ENCODE measurements at regions not wholly inside any gene's neighbourhood (a gene's known extent, or its start where the extent isn't known, plus 50 kb on each side); places are given as distances from the start of the nearest gene placed in this dataset.
"Not testable (repeated sequence)": the region's sequence is repeated elsewhere in the genome, so short reads cannot be mapped to it uniquely, and the experiment has no call there.

DNA sequence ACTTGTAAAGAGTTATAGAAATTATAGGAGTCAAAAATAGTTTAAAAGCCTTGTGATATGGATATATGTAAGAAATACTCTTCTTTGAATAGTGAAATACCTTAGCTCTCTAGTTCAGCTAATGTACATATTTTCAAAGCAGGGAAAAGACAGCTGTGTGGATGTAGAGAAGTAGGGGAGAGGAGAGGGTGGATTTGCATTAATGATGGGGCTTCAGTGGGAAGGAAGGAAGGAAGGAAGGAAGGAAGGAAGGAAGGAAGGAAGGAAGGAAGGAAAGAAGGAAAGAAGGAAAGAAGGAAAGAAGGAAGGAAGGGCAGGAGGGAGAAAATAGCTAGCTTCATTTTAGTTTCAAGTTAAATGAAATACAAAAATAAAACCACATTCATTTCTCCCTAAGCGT, 62.4 kb upstream of the RGS1 start:
- H3K27ac ChIP-seq (ENCODE audit: low read length, poor library complexity, severe bottlenecking) = no peak overlapping the region

DNA sequence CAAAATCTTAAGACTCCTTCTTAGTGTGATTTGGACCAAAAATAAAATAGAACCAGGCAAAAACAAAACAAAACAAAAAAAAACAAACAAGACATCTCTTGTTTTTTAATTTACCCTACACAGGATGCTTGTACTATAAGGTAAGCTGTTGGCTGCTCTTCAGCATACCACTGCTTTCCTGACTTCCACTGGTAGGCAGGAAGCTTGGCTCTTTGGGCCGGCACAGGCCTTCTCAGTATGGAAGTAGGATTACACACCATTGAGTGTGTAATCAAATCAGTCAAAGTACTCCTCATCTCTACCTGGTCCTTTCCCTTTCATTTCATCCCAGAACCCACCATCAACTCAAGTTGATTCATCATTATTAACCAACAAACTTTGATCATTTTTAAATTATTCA, 61.9 kb upstream of the RGS1 start:
- Histone ChIP-seq H2BK12ac (ENCODE audit: low read length in 2 of 2) (peak overlapping the region in 1 of 2 experiments; percentile 28), H3K9me3 (ENCODE audit: control insufficient read depth, low read length) (no peaks in the 10 kb centered on the region), H3K4ac (ENCODE audit: low read depth in 1 of 2, low read length in 2 of 2) (peak overlapping the region in 1 of 2 experiments; percentile 6), H4K8ac (ENCODE audit: low read length) (no peak overlapping the region), H2BK5ac (ENCODE audit: low read depth, low read length, poor library complexity, severe bottlenecking) (no peak overlapping the region), H2AFZ (ENCODE audit: low read depth, low read length) (no peak overlapping the region), H3K23ac (ENCODE audit: low read length in 2 of 2) (no peak overlapping the region), H3K14ac (ENCODE audit: low read length in 2 of 2) (no peak overlapping the region), H2BK15ac (ENCODE audit: low read depth, poor library complexity, severe bottlenecking) (no peak overlapping the region), H3K4me2 (ENCODE audit: low read length, poor library complexity, severe bottlenecking) (no peak overlapping the region), H3K36me3 (ENCODE audit: control insufficient read depth in 1 of 2, insufficient read depth in 2 of 2, low read depth in 1 of 2, low read length in 2 of 2) (no peaks in the 10 kb centered on the region), H3K4me3 (ENCODE audit: insufficient read depth in 1 of 2, low read depth in 1 of 2, low read length in 2 of 2) (no peak overlapping the region), H4K91ac (ENCODE audit: low read length) (no peak overlapping the region), H2BK120ac (ENCODE audit: low read depth, low read length) (no peak overlapping the region), H3K18ac (ENCODE audit: low read depth in 1 of 2, low read length in 2 of 2) (peak overlapping the region in 1 of 2 experiments; percentile 7), H3K79me1 (replicated peaks; ENCODE audit: low read length, poor library complexity, severe bottlenecking) (no peaks in the 10 kb centered on the region), H3K27me3 (ENCODE audit: control insufficient read depth in 1 of 2, insufficient read depth in 1 of 2, low read length in 2 of 2) (no peaks in the 10 kb centered on the region), H3K27ac (ENCODE audit: low read length, poor library complexity, severe bottlenecking) (no peak overlapping the region), H3K4me1 (ENCODE audit: control insufficient read depth, insufficient read depth, low read depth, low read length) (no peaks in the 10 kb centered on the region), H3K9ac (ENCODE audit: low read length) (no peak overlapping the region), H2AK5ac (ENCODE audit: low read length, severe bottlenecking) (no peak overlapping the region)
- WGBS = 50% methylated on average over 1 of the region's 1 CpG
- DNase-seq = no peak

More for the DNA sequence above, 62.4 kb upstream of the RGS1 start:
- no peak overlapping the region for H3K18ac ChIP-seq (ENCODE audit: low read depth in 1 of 2, low read length in 2 of 2)
- H3K79me1 ChIP-seq (replicated peaks; ENCODE audit: low read length, poor library complexity, severe bottlenecking) = no peaks in the 10 kb centered on the region
- H3K27me3 ChIP-seq (ENCODE audit: control insufficient read depth in 1 of 2, insufficient read depth in 1 of 2, low read length in 2 of 2) = no peaks in the 10 kb centered on the region
- H3K4me3 ChIP-seq (ENCODE audit: insufficient read depth in 1 of 2, low read depth in 1 of 2, low read length in 2 of 2) = no peak overlapping the region
- H2AK5ac ChIP-seq (ENCODE audit: low read length, severe bottlenecking) = no peak overlapping the region
- no peaks in the 10 kb centered on the region for H3K36me3 ChIP-seq (ENCODE audit: control insufficient read depth in 1 of 2, insufficient read depth in 2 of 2, low read depth in 1 of 2, low read length in 2 of 2)
- no peak overlapping the region for H4K91ac ChIP-seq (ENCODE audit: low read length)
- no peak overlapping the region for H2BK15ac ChIP-seq (ENCODE audit: low read depth, poor library complexity, severe bottlenecking)
- H3K4me1 ChIP-seq (ENCODE audit: control insufficient read depth, insufficient read depth, low read depth, low read length) = no peaks in the 10 kb centered on the region
- peak overlapping the region in 1 of 2 experiments; percentile 28 for H3K4ac ChIP-seq (ENCODE audit: low read depth in 1 of 2, low read length in 2 of 2)
- peak overlapping the region in 1 of 2 experiments; percentile 25 for H2BK12ac ChIP-seq (ENCODE audit: low read length in 2 of 2)
- WGBS = no CpG with 5 or more reads among the region's 1 CpG
- H4K8ac ChIP-seq (ENCODE audit: low read length) = no peak overlapping the region
- no peak overlapping the region for H3K23ac ChIP-seq (ENCODE audit: low read length in 2 of 2)
- H3K9ac ChIP-seq (ENCODE audit: low read length) = no peak overlapping the region
- no peak overlapping the region for H2BK120ac ChIP-seq (ENCODE audit: low read depth, low read length)
- H3K4me2 ChIP-seq (ENCODE audit: low read length, poor library complexity, severe bottlenecking) = no peak overlapping the region
- DNase-seq = no peak
- H3K14ac ChIP-seq (ENCODE audit: low read length in 2 of 2) = no peak overlapping the region
- H2BK5ac ChIP-seq (ENCODE audit: low read depth, low read length, poor library complexity, severe bottlenecking) = no peak overlapping the region
- no peaks in the 10 kb centered on the region for H3K9me3 ChIP-seq (ENCODE audit: control insufficient read depth, low read length)
- no peak overlapping the region for H2AFZ ChIP-seq (ENCODE audit: low read depth, low read length)

DNA sequence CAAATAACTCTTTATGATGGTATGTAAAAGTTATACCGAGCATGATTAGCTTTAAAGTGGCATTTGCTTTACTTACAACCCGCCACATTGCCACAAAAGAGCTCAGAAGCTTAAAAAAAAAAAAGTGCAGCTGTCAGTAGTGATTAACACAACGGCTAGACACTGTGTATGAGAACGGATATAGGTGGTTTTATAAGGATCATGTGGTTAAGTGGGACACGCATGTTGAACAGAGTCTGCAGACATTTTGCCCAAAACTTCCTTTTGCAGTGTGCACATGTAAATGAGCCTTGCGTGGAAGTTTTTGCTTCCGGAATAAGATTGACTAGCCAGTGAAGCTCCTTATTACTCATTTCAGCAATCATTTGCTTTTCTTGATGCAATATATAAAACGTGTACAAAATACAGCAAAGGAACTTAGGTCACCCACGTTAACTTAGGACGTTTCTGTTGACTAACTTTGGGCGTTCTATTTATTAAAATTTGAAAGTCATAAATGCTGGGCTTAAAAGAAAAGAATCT, 58.7 kb upstream of the RGS1 start:
- H2AFZ ChIP-seq (ENCODE audit: low read depth, low read length) = no peak overlapping the region
- H2BK5ac ChIP-seq (ENCODE audit: low read depth, low read length, poor library complexity, severe bottlenecking) = no peak overlapping the region
- H3K27ac ChIP-seq (ENCODE audit: low read length, poor library complexity, severe bottlenecking) = no peak overlapping the region
- DNase-seq = peak; percentile 90
- H3K23ac ChIP-seq (ENCODE audit: low read length in 2 of 2) = no peak overlapping the region
- no peaks in the 10 kb centered on the region for H3K9me3 ChIP-seq (ENCODE audit: control insufficient read depth, low read length)
- H2BK12ac ChIP-seq (ENCODE audit: low read length in 2 of 2) = no peak overlapping the region
- H2BK15ac ChIP-seq (ENCODE audit: low read depth, poor library complexity, severe bottlenecking) = no peak overlapping the region
- no peak overlapping the region for H4K8ac ChIP-seq (ENCODE audit: low read length)
- no peaks in the 10 kb centered on the region for H3K27me3 ChIP-seq (ENCODE audit: control insufficient read depth in 1 of 2, insufficient read depth in 1 of 2, low read length in 2 of 2)
- H3K14ac ChIP-seq (ENCODE audit: low read length in 2 of 2) = no peak overlapping the region
- WGBS = 55% methylated on average over 10 of the region's 11 CpGs
- no peaks in the 10 kb centered on the region for H3K79me1 ChIP-seq (replicated peaks; ENCODE audit: low read length, poor library complexity, severe bottlenecking)
- H2BK120ac ChIP-seq (ENCODE audit: low read depth, low read length) = no peak overlapping the region
- H3K36me3 ChIP-seq (ENCODE audit: control insufficient read depth in 1 of 2, insufficient read depth in 2 of 2, low read depth in 1 of 2, low read length in 2 of 2) = no peaks in the 10 kb centered on the region
- H3K4me3 ChIP-seq (ENCODE audit: insufficient read depth in 1 of 2, low read depth in 1 of 2, low read length in 2 of 2) = no peak overlapping the region
- no peaks in the 10 kb centered on the region for H3K4me1 ChIP-seq (ENCODE audit: control insufficient read depth, insufficient read depth, low read depth, low read length)
- H3K4me2 ChIP-seq (ENCODE audit: low read length, poor library complexity, severe bottlenecking) = no peak overlapping the region
- H3K18ac ChIP-seq (ENCODE audit: low read depth in 1 of 2, low read length in 2 of 2) = no peak overlapping the region
- no peak overlapping the region for H3K9ac ChIP-seq (ENCODE audit: low read length)
- H2AK5ac ChIP-seq (ENCODE audit: low read length, severe bottlenecking) = no peak overlapping the region
- no peak overlapping the region for H4K91ac ChIP-seq (ENCODE audit: low read length)
- H3K4ac ChIP-seq (ENCODE audit: low read depth in 1 of 2, low read length in 2 of 2) = no peak overlapping the region

DNA sequence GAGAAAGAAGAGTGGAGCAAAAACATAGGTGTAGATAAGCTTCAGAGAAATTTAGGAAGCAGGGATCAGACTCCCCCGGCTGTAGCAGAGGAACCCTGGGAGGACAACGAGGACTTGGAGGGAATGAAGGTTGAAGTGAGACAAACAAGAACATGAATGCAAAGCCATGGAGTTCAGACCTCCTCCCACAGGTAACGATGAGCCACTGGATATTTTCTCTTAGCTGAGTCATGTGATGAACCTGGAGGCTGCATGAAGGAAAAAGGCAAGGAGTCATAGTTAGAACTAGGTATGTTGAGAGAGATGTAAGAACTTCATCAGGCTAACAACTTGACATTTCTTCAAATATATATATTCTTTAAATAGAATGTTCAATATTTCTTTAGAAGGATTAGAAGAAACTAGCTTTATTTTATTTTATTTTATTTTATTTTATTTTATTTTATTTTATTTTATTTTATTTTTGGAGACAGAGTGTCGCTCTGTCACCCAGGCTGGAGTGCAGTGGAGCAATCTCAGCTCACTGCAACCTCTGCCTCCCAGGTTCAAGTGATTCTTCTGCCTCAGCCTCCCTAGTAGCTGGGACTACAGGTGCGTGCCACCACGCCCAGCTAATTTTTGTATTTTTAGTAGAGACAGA, 57.7 kb upstream of the RGS1 start:
- DNase-seq; H3K36me3 ChIP-seq (ENCODE audit: control insufficient read depth in 1 of 2, insufficient read depth in 2 of 2, low read depth in 1 of 2, low read length in 2 of 2); H3K4me2 ChIP-seq (ENCODE audit: low read length, poor library complexity, severe bottlenecking); H3K27ac ChIP-seq (ENCODE audit: low read length, poor library complexity, severe bottlenecking); H2BK15ac ChIP-seq (ENCODE audit: low read depth, poor library complexity, severe bottlenecking); H3K27me3 ChIP-seq (ENCODE audit: control insufficient read depth in 1 of 2, insufficient read depth in 1 of 2, low read length in 2 of 2); H3K4ac ChIP-seq (ENCODE audit: low read depth in 1 of 2, low read length in 2 of 2); H3K4me3 ChIP-seq (ENCODE audit: insufficient read depth in 1 of 2, low read depth in 1 of 2, low read length in 2 of 2); H3K23ac ChIP-seq (ENCODE audit: low read length in 2 of 2); H2BK5ac ChIP-seq (ENCODE audit: low read depth, low read length, poor library complexity, severe bottlenecking); H2BK120ac ChIP-seq (ENCODE audit: low read depth, low read length); H2AFZ ChIP-seq (ENCODE audit: low read depth, low read length); H3K4me1 ChIP-seq (ENCODE audit: control insufficient read depth, insufficient read depth, low read depth, low read length); H2AK5ac ChIP-seq (ENCODE audit: low read length, severe bottlenecking); H3K79me1 ChIP-seq (replicated peaks; ENCODE audit: low read length, poor library complexity, severe bottlenecking); H3K9me3 ChIP-seq (ENCODE audit: control insufficient read depth, low read length); H3K14ac ChIP-seq (ENCODE audit: low read length in 2 of 2); H3K9ac ChIP-seq (ENCODE audit: low read length): not testable (repeated sequence)
- peak overlapping the region; percentile 56 to 75 for H2BK12ac ChIP-seq (ENCODE audit: low read length in 2 of 2)
- H4K8ac ChIP-seq (ENCODE audit: low read length) = peak overlapping the region; percentile 56
- H4K91ac ChIP-seq (ENCODE audit: low read length) = peak overlapping the region; percentile 52
- WGBS = over 99% methylated on average over 6 of the region's 6 CpGs
- peak overlapping the region in 1 of 2 experiments; percentile 37 for H3K18ac ChIP-seq (ENCODE audit: low read depth in 1 of 2, low read length in 2 of 2)
